NCI-H748 (cell line): ENCODE measurements at regions not wholly inside any gene's neighbourhood (a gene's known extent, or its start where the extent isn't known, plus 50 kb on each side); places are given as distances from the start of the nearest gene placed in this dataset.

ENCODE experiments used
- DNase-seq: peaks from one replicate; lab custom pipeline; 2025; ENCODE audit not compliant: unreplicated experiment; lab: John Stamatoyannopoulos, UW

- DNase-seq = no peak
Observed at GRCh38 chr12:124489915-124490583, 77.4 kb downstream of the NCOR2 start.

- no peak for DNase-seq
Observed at GRCh38 chr12:124489220-124489619, 78.2 kb downstream of the NCOR2 start.

- no peak for DNase-seq
Observed at GRCh38 chr12:124488520-124488919, 78.9 kb downstream of the NCOR2 start.

GRCh38 chr12:124487834-124488165 is 79.6 kb downstream of the NCOR2 start:
- no peak for DNase-seq

GRCh38 chr12:124487066-124487833 is 80.2 kb downstream of the NCOR2 start:
- no peak for DNase-seq

GRCh38 chr12:124486346-124486963 is 81.0 kb downstream of the NCOR2 start:
- DNase-seq = no peak

- DNase-seq = no peak
Observed at GRCh38 chr12:124485371-124485770, 82.0 kb downstream of the NCOR2 start.

GRCh38 chr12:124484526-124484953 is 82.9 kb downstream of the NCOR2 start:
- no peak for DNase-seq

GRCh38 chr12:124484067-124484466 is 83.3 kb downstream of the NCOR2 start:
- no peak for DNase-seq

- no peak for DNase-seq
Observed at GRCh38 chr12:124482901-124483799, 84.3 kb downstream of the NCOR2 start.

- no peak for DNase-seq
Observed at GRCh38 chr12:124482567-124482893, 84.9 kb downstream of the NCOR2 start.

- DNase-seq = no peak
Observed at GRCh38 chr12:124481772-124482566, 85.4 kb downstream of the NCOR2 start.

GRCh38 chr12:124481257-124481750 is 86.1 kb downstream of the NCOR2 start:
- no peak for DNase-seq

GRCh38 chr12:124480469-124481256 is 86.7 kb downstream of the NCOR2 start:
- no peak for DNase-seq

GRCh38 chr12:124479680-124480468 is 87.5 kb downstream of the NCOR2 start:
- DNase-seq = no peak

- DNase-seq = no peak
Observed at GRCh38 chr12:124478985-124479645, 88.3 kb downstream of the NCOR2 start.

GRCh38 chr12:124478416-124478815 is 89.0 kb downstream of the NCOR2 start:
- DNase-seq = no peak
